PC-3 (cell line): ENCODE measurements at regions not wholly inside any gene's neighbourhood (a gene's known extent, or its start where the extent isn't known, plus 50 kb on each side); places are given as distances from the start of the nearest gene placed in this dataset.
A peak's percentile ranks its signal among the peaks of the same experiment; 100 is the strongest.

ENCODE experiments used
- ATAC-seq: fragments of 200-7000 bp; cut with Tn5 transposase; 2 replicates; pipeline ENCODE4 v1.9.1; 2020; ENCODE audit warnings: mild to moderate bottlenecking, moderate library complexity
- BruUV-seq: library from RNA; stranded (reverse); fragments of 400-500 nt; replicated peaks from 2 replicates; lab custom pipeline; 2021; lab: Mats Ljungman, UMichigan
- CTCF ChIA-PET: fragments of 300-600 bp; sonication (Branson Sonifier 250); formaldehyde crosslinking; loops from one replicate; lab custom pipeline; 2022; ENCODE audit warnings: antibody characterized with exemption; lab: Charles Lee
- POLR2A ChIA-PET: fragments of 300-600 bp; sonication (Branson Sonifier 250); formaldehyde crosslinking; loops from one replicate; lab custom pipeline; 2022; ENCODE audit warnings: antibody characterized with exemption; ENCODE audit not compliant: unreplicated experiment; lab: Charles Lee
- DNase-seq: peaks from one replicate; pipeline ENCODE4 v3.0.0-alpha.2; 2015
- H2AFZ ChIP-seq: fragments of 300-600 bp; sonication (generic); 2 replicates; pipeline ENCODE4 v1.6.0; 2016; ENCODE audit warnings: antibody characterized with exemption, low read length
- H3F3A ChIP-seq: fragments of 300-600 bp; sonication (generic); one replicate; pipeline ENCODE4 v1.6.0; 2017; ENCODE audit warnings: antibody characterized with exemption, low read length, control low read depth, mild to moderate bottlenecking; ENCODE audit not compliant: unreplicated experiment
- H3K27ac ChIP-seq: fragments of 300-600 bp; sonication (generic); 2 replicates; pipeline ENCODE4 v1.5.1; 2016; ENCODE audit warnings: mild to moderate bottlenecking, low read length
- H3K27me3 ChIP-seq: fragments of 300-600 bp; sonication (generic); 2 replicates; pipeline ENCODE4 v1.6.1; 2016; ENCODE audit warnings: low read length, mixed read lengths
- H3K36me3 ChIP-seq: fragments of 300-600 bp; sonication (generic); 2 replicates; pipeline ENCODE4 v1.6.1; 2016; ENCODE audit warnings: low read depth, mixed run types, low read length, mixed read lengths
- H3K4me1 ChIP-seq: fragments of 300-600 bp; sonication (generic); 2 replicates; pipeline ENCODE4 v1.5.1; 2016; ENCODE audit warnings: low read length; ENCODE audit not compliant: insufficient read depth
- H3K4me2 ChIP-seq: fragments of 300-600 bp; sonication (generic); 2 replicates; pipeline ENCODE4 v1.6.0; 2016; ENCODE audit warnings: low read length
- H3K4me3 ChIP-seq: fragments of 300-600 bp; sonication (generic); 2 replicates; pipeline ENCODE4 v1.5.1; 2016; ENCODE audit warnings: mild to moderate bottlenecking, low read length, mixed read lengths
- H3K79me2 ChIP-seq: fragments of 300-600 bp; sonication (generic); 2 replicates; pipeline ENCODE4 v1.6.1; 2017; ENCODE audit warnings: low read length, mixed read lengths
- H3K9ac ChIP-seq: fragments of 300-600 bp; sonication (generic); 2 replicates; pipeline ENCODE4 v1.6.0; 2016; ENCODE audit warnings: mild to moderate bottlenecking, low read length
- H3K9me2 ChIP-seq: fragments of 300-600 bp; sonication (generic); replicated peaks from 2 replicates; pipeline ENCODE4 v1.6.1; 2016; ENCODE audit warnings: mixed run types, low read length, mixed read lengths
- H3K9me3 ChIP-seq: fragments of 300-600 bp; sonication (generic); 2 replicates; pipeline ENCODE4 v1.6.1; 2016; ENCODE audit warnings: low read length, mixed read lengths
- H4K20me1 ChIP-seq: fragments of 300-600 bp; sonication (generic); 2 replicates; pipeline ENCODE4 v1.6.1; 2016; ENCODE audit warnings: low read length, mixed read lengths
- EZH2 ChIP-seq: fragments of 300-600 bp; sonication (generic); IDR thresholded peaks from one replicate; pipeline ENCODE4 v1.6.1; 2017; ENCODE audit warnings: antibody characterized with exemption, mild to moderate bottlenecking, low read length; ENCODE audit not compliant: unreplicated experiment
- EZH2phosphoT487 ChIP-seq: fragments of 300-600 bp; sonication (generic); IDR thresholded peaks from 2 replicates; pipeline ENCODE4 v1.6.1; 2018; ENCODE audit warnings: mild to moderate bottlenecking, antibody characterized with exemption, low read length, borderline replicate concordance
- intact Hi-C: fragments of 100-400 bp; cut with micrococcal nuclease; formaldehyde crosslinking; loops from 2 replicates; pipeline ENCODE4 v1.9.0; 2023
- TF ChIP-seq, protein P1 (sequence below): fragments of 300-600 bp; sonication (generic); conservative IDR thresholded peaks from 2 replicates; pipeline ENCODE4 v1.5.1; 2017; ENCODE audit warnings: antibody characterized with exemption, low read depth, mild to moderate bottlenecking, low read length

DNA sequence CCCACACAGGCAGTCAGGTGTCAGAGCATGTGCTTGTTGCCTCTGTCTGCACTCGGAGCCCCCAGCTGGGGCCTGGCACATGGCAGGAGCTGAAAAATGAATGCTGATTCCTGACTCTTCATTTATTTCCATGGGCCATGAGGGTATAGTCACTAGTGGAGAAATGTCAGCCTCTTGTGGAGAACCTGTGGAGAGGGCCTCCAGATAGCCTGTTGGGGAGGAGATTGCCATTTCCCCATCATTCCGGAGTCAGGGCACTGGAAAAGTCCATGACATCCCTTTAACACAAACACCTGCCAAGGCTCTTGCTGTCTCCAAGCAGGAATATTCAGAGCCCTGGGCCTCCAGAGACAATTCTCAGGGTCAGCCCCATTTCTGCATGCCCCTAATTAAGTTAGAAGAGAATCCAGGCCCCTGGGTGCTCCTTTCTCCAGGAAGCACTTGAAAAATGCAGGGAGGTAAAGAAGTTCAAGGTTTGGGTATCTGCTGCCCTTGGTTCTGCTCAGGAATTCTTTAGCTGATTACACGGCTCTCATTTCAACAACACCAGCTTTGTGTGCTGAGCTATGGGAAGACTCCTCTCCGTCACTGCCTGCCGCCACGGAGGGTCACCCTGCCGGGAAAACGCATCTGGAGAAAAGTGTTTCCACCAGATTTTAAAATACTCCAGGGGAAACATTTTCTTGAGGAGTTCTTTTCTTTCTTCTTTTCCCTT lies 311.3 kb downstream of the MYCN start:
- no peak for TF ChIP-seq EZH2phosphoT487
- TF ChIP-seq, protein P1, sequence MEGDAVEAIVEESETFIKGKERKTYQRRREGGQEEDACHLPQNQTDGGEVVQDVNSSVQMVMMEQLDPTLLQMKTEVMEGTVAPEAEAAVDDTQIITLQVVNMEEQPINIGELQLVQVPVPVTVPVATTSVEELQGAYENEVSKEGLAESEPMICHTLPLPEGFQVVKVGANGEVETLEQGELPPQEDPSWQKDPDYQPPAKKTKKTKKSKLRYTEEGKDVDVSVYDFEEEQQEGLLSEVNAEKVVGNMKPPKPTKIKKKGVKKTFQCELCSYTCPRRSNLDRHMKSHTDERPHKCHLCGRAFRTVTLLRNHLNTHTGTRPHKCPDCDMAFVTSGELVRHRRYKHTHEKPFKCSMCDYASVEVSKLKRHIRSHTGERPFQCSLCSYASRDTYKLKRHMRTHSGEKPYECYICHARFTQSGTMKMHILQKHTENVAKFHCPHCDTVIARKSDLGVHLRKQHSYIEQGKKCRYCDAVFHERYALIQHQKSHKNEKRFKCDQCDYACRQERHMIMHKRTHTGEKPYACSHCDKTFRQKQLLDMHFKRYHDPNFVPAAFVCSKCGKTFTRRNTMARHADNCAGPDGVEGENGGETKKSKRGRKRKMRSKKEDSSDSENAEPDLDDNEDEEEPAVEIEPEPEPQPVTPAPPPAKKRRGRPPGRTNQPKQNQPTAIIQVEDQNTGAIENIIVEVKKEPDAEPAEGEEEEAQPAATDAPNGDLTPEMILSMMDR = no peak
- no peak for TF ChIP-seq EZH2
- POLR2A ChIA-PET = no interaction called here
- H3K9me3 ChIP-seq = 0 out of 2 replicates have a peak, but pooled peaks cover 5% of the 10 kb centered on the region

DNA sequence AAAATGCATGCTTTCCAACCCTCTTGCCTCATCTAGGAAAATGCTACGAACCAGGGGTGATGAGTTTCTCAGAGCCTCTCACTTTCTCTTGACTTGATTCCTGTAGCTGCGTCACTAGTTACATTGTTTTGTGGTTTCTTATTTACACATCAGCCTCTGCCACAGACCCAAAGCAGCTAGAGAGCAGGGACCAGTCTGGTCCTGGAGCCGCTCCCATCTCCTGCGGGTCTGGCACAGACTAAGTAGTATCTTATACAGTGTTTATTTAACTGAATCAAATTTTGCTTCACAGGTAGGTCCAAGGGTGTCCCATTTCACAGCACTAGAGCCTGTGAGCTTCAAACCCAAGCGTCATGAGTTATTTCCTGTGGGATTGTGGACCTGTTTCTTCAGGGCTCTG lies 310.5 kb downstream of the MYCN start:
- no peaks in the 10 kb centered on the region for H3K27me3 ChIP-seq
- H4K20me1 ChIP-seq = no peaks in the 10 kb centered on the region
- no peaks in the 10 kb centered on the region for H3K4me1 ChIP-seq
- ChIA-PET POLR2A (no interaction called here), CTCF (no interaction called here)
- DNase-seq (peak; percentile 46), ATAC-seq (no peak)
- no peak overlapping the region for H2AFZ ChIP-seq
- H3K9me3 ChIP-seq = 0 out of 2 replicates have a peak, but pooled peaks cover 5% of the 10 kb centered on the region
- no peaks in the 10 kb centered on the region for H3F3A ChIP-seq
- H3K27ac ChIP-seq = no peak overlapping the region
- H3K4me3 ChIP-seq = no peak overlapping the region
- H3K9me2 ChIP-seq = no peaks in the 10 kb centered on the region
- no peaks in the 10 kb centered on the region for H3K79me2 ChIP-seq
- TF ChIP-seq EZH2phosphoT487 = no peak
- TF ChIP-seq, protein P1 = no peak
- no peak for TF ChIP-seq EZH2
- BruUV-seq = no TSS peak
- H3K4me2 ChIP-seq = no peak overlapping the region
- no peak overlapping the region for H3K9ac ChIP-seq
- intact Hi-C loops = no loop called here
- H3K36me3 ChIP-seq = no peaks in the 10 kb centered on the region

More for the DNA sequence above, 311.3 kb downstream of the MYCN start:
- Histone ChIP-seq H3K4me1 (no peaks in the 10 kb centered on the region), H3F3A (no peaks in the 10 kb centered on the region), H2AFZ (no peak overlapping the region), H3K27ac (no peak overlapping the region), H3K4me3 (no peak overlapping the region), H3K9me2 (no peaks in the 10 kb centered on the region), H3K36me3 (no peaks in the 10 kb centered on the region), H3K27me3 (no peaks in the 10 kb centered on the region), H3K9ac (no peak overlapping the region), H4K20me1 (no peaks in the 10 kb centered on the region), H3K79me2 (no peaks in the 10 kb centered on the region), H3K4me2 (no peak overlapping the region)
- no peak for DNase-seq
- CTCF ChIA-PET = no interaction called here
- BruUV-seq = no TSS peak
- no peak for ATAC-seq
- intact Hi-C loops = no loop called here

DNA sequence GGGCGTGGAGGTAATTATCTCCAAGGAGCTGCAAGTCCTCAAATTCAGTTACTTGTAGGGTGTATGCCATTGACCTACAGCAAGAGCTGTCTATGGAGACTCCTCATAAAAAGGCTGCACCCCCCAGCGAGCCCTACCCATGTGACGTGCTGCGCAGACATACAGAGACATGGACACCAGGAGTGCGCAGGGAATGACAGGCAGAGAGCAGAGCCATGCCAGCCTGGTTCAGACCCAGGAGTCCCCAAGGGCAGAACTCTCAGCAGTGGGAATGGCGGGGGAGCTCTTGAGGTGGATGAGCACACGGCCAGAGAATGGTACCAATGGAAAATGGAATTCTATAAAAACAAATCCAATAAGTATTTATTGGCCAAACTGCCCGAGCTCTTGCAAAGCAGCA lies 310.1 kb downstream of the MYCN start:
- Histone ChIP-seq H3K4me1 (no peaks in the 10 kb centered on the region), H4K20me1 (no peaks in the 10 kb centered on the region), H3K4me3 (no peak overlapping the region), H3K4me2 (no peak overlapping the region), H3K9ac (no peak overlapping the region), H3F3A (no peaks in the 10 kb centered on the region), H3K9me3 (0 out of 2 replicates have a peak, but pooled peaks cover 4% of the 10 kb centered on the region), H3K27me3 (no peaks in the 10 kb centered on the region), H2AFZ (no peak overlapping the region), H3K36me3 (no peaks in the 10 kb centered on the region), H3K27ac (no peak overlapping the region), H3K79me2 (no peaks in the 10 kb centered on the region), H3K9me2 (no peaks in the 10 kb centered on the region)
- intact Hi-C loops = no loop called here
- no peak for TF ChIP-seq EZH2phosphoT487
- TF ChIP-seq, protein P1 = no peak
- no peak for TF ChIP-seq EZH2
- no peak for DNase-seq
- BruUV-seq = no TSS peak
- ChIA-PET CTCF (no interaction called here), POLR2A (no interaction called here)
- no peak for ATAC-seq
